GM23338 (cell line): ENCODE measurements at regions not wholly inside any gene's neighbourhood (a gene's known extent, or its start where the extent isn't known, plus 50 kb on each side); places are given as distances from the start of the nearest gene placed in this dataset.

Experiments used
- CTCF ChIP-seq, 2 experiments: fragments of 200-600 bp in 1 of 2; sonication (generic) in 1 of 2; conservative IDR thresholded peaks; 2 replicates each; pipeline versions ENCODE4 v1.5.1 to v1.6.1; 2016 to 2017; ENCODE audit warnings: antibody characterized with exemption in 2 of 2, low read depth in 2 of 2, mild to moderate bottlenecking in 2 of 2, moderate library complexity in 1 of 2
- EZH2phosphoT487 ChIP-seq: fragments of 200-600 bp; sonication (generic); IDR thresholded peaks from one replicate; pipeline ENCODE4 v1.8.1; 2018; ENCODE audit warnings: antibody characterized with exemption; ENCODE audit not compliant: unreplicated experiment

GRCh38 chr10:33734393-33735155, 400.1 kb upstream of the NRP1 start:
- TF ChIP-seq CTCF (conservative IDR thresholded peaks at IDR 0.05; ENCODE audit: low read depth in 2 of 2) (no peak), EZH2phosphoT487 (no peak)
